H1 (cell line): ENCODE measurements at regions not wholly inside any gene's neighbourhood (a gene's known extent, or its start where the extent isn't known, plus 50 kb on each side); places are given as distances from the start of the nearest gene placed in this dataset.

ENCODE experiments used
- CTCF ChIA-PET: fragments of 300-600 bp; sonication (Branson Sonifier 250); formaldehyde crosslinking; loops from one replicate; lab custom pipeline; 2021; ENCODE audit not compliant: partially characterized antibody; lab: Charles Lee
- POLR2A ChIA-PET: fragments of 300-600 bp; sonication (Branson Sonifier 250); formaldehyde crosslinking; loops from one replicate; lab custom pipeline; 2021; ENCODE audit warnings: inconsistent platforms; ENCODE audit not compliant: partially characterized antibody; lab: Charles Lee
- DNase-seq, 2 experiments: peaks; one replicate each; pipeline versions ENCODE4 v3.0.0 to v3.0.0-alpha.2; 2010 to 2022; ENCODE audit warnings: low spot score in 2 of 2, low read depth in 1 of 2, mixed read lengths in 1 of 2
- FAIRE-seq: peaks from 2 replicates; lab custom pipeline; 2011; peaks lifted over from hg19 to GRCh38; lab: Jason Lieb, UNC
- H2AFZ ChIP-seq: 2 replicates; pipeline ENCODE4 v1.8.1; 2012; ENCODE audit warnings: low read length, inconsistent platforms
- H2AK5ac ChIP-seq: 2 replicates; pipeline ENCODE4 v1.6.1; 2013; ENCODE audit warnings: low read depth, low read length
- H2BK120ac ChIP-seq: replicated peaks from 2 replicates; pipeline ENCODE3; 2013; ENCODE audit warnings: low read depth, low read length, inconsistent platforms
- H2BK12ac ChIP-seq: 2 replicates; pipeline ENCODE4 v1.6.1; 2013; ENCODE audit warnings: low read depth, low read length
- H2BK15ac ChIP-seq: 2 replicates; pipeline ENCODE4 v1.6.1; 2013; ENCODE audit warnings: low read length
- H2BK20ac ChIP-seq: 2 replicates; pipeline ENCODE4 v1.6.1; 2013; ENCODE audit warnings: low read length
- H2BK5ac ChIP-seq: 2 replicates; pipeline ENCODE4 v1.6.1; 2013; ENCODE audit warnings: low read depth, low read length
- H3K14ac ChIP-seq: 2 replicates; pipeline ENCODE4 v1.6.1; 2013; ENCODE audit warnings: inconsistent platforms; ENCODE audit not compliant: insufficient read length
- H3K18ac ChIP-seq: 2 replicates; pipeline ENCODE4 v1.6.1; 2013; ENCODE audit warnings: low read length; ENCODE audit errors: extremely low read depth
- H3K23ac ChIP-seq: 2 replicates; pipeline ENCODE4 v1.6.1; 2013; ENCODE audit warnings: inconsistent platforms; ENCODE audit not compliant: insufficient read length
- H3K23me2 ChIP-seq: 2 replicates; pipeline ENCODE4 v1.6.1; 2013; ENCODE audit warnings: low read depth, low read length
- H3K27ac ChIP-seq: 2 replicates; pipeline ENCODE4 v1.6.1; 2011; ENCODE audit warnings: low read depth, low read length, inconsistent platforms
- H3K27me3 ChIP-seq, 4 experiments: replicated peaks in 1 of 4; 1 replicate in 1 of 4; 2 replicates in 3 of 4; pipeline versions ENCODE4 v1.6.1 to v1.8.1; 2011 to 2013; ENCODE audit warnings: low read length in 3 of 4, mild to moderate bottlenecking in 3 of 4, inconsistent platforms in 2 of 4, mixed read lengths in 2 of 4, moderate library complexity in 1 of 4; ENCODE audit not compliant: control insufficient read depth in 3 of 4, insufficient read depth in 3 of 4; ENCODE audit errors: extremely low read depth in 1 of 4
- H3K36me3 ChIP-seq, 4 experiments: 2 replicates each; pipeline versions ENCODE4 v1.6.1 to v1.8.1; 2011 to 2013; ENCODE audit warnings: mild to moderate bottlenecking in 4 of 4, low read length in 3 of 4, moderate library complexity in 2 of 4, control low read depth in 1 of 4, inconsistent platforms in 1 of 4; ENCODE audit not compliant: insufficient read depth in 4 of 4, control insufficient read depth in 2 of 4
- H3K4ac ChIP-seq: replicated peaks from 2 replicates; pipeline ENCODE3; 2013; ENCODE audit warnings: low read length, low read depth, mixed read lengths, inconsistent platforms; ENCODE audit not compliant: insufficient read length
- H3K4me1 ChIP-seq, 4 experiments: replicated peaks in 1 of 4; 1 replicate in 1 of 4; 2 replicates in 3 of 4; pipeline versions ENCODE4 v1.6.1 to v1.8.1; 2011 to 2013; ENCODE audit warnings: low read length in 3 of 4, inconsistent platforms in 2 of 4, mixed read lengths in 1 of 4; ENCODE audit not compliant: insufficient read depth in 4 of 4, control insufficient read depth in 3 of 4
- H3K4me2 ChIP-seq, 2 experiments: 2 replicates each; pipeline versions ENCODE4 v1.6.1 to v1.8.1; 2011 to 2013; ENCODE audit warnings: low read depth in 2 of 2, low read length in 2 of 2, control low read depth in 1 of 2, inconsistent platforms in 1 of 2, mild to moderate bottlenecking in 1 of 2; ENCODE audit not compliant: insufficient read depth in 1 of 2
- H3K4me3 ChIP-seq, 4 experiments: fragments of 200-600, 300-600 bp in 1 of 4; sonication (generic), shearing (Covaris generic), sonication (Bioruptor Twin) in 1 of 4; 2 replicates each; pipeline versions ENCODE4 v1.5.1 to v1.8.1; 2011 to 2016; ENCODE audit warnings: low read length in 4 of 4, low read depth in 3 of 4, control low read depth in 2 of 4, inconsistent platforms in 2 of 4, mild to moderate bottlenecking in 2 of 4, mixed read lengths in 1 of 4, moderate library complexity in 1 of 4; ENCODE audit not compliant: insufficient read depth in 2 of 4; ENCODE audit errors: extremely low read depth in 1 of 4
- H3K56ac ChIP-seq: replicated peaks from 2 replicates; pipeline ENCODE3; 2013; ENCODE audit warnings: low read depth, mild to moderate bottlenecking, mixed read lengths, low read length, inconsistent platforms; ENCODE audit not compliant: insufficient read length
- H3K79me1 ChIP-seq: 2 replicates; pipeline ENCODE4 v1.6.1; 2013; ENCODE audit warnings: low read depth, low read length, control low read depth
- H3K79me2 ChIP-seq, 2 experiments: 2 replicates each; pipeline versions ENCODE4 v1.6.1 to v1.8.1; 2012 to 2013; ENCODE audit warnings: low read length in 2 of 2, mild to moderate bottlenecking in 2 of 2, inconsistent platforms in 1 of 2; ENCODE audit not compliant: insufficient read depth in 2 of 2, control insufficient read depth in 1 of 2
- H3K9ac ChIP-seq, 4 experiments: replicated peaks in 1 of 4; 1 replicate in 1 of 4; 2 replicates in 3 of 4; pipeline versions ENCODE4 v1.6.1 to v1.8.1; 2011 to 2013; ENCODE audit warnings: low read depth in 3 of 4, low read length in 3 of 4, control low read depth in 2 of 4, mild to moderate bottlenecking in 2 of 4, moderate library complexity in 2 of 4, inconsistent platforms in 1 of 4; ENCODE audit errors: extremely low read depth in 1 of 4
- H3K9me3 ChIP-seq, 2 experiments: 2 replicates each; pipeline versions ENCODE4 v1.6.1 to v1.8.1; 2012 to 2013; ENCODE audit warnings: mild to moderate bottlenecking in 2 of 2, moderate library complexity in 2 of 2, control low read depth in 1 of 2, inconsistent platforms in 1 of 2, low read depth in 1 of 2, low read length in 1 of 2, mixed read lengths in 1 of 2; ENCODE audit not compliant: insufficient read depth in 2 of 2
- H4K20me1 ChIP-seq, 2 experiments: replicated peaks in 1 of 2; 2 replicates each; pipeline versions ENCODE3 to v1.8.1; 2011 to 2013; ENCODE audit warnings: inconsistent platforms in 2 of 2, low read length in 2 of 2, mild to moderate bottlenecking in 1 of 2; ENCODE audit not compliant: insufficient read depth in 2 of 2, control insufficient read depth in 1 of 2
- H4K5ac ChIP-seq: 2 replicates; pipeline ENCODE4 v1.6.1; 2013; ENCODE audit warnings: low read length, low read depth, mixed read lengths, inconsistent platforms; ENCODE audit not compliant: insufficient read length
- H4K8ac ChIP-seq: 2 replicates; pipeline ENCODE4 v1.8.0; 2013; ENCODE audit warnings: mild to moderate bottlenecking, moderate library complexity, low read length, inconsistent platforms; ENCODE audit not compliant: insufficient read depth; ENCODE audit errors: extremely low read depth
- H4K91ac ChIP-seq: replicated peaks from 2 replicates; pipeline ENCODE3; 2013; ENCODE audit warnings: low read length, mixed read lengths, inconsistent platforms; ENCODE audit not compliant: insufficient read length
- CHD1 ChIP-seq: IDR thresholded peaks from 2 replicates; pipeline ENCODE4 v1.6.1; 2012; ENCODE audit warnings: low read depth, low read length, improper control_type of control experiment
- GTF2F1 ChIP-seq: IDR thresholded peaks from 2 replicates; pipeline ENCODE4 v1.6.1; 2012; ENCODE audit warnings: low read depth, low read length, improper control_type of control experiment, borderline replicate concordance

DNA sequence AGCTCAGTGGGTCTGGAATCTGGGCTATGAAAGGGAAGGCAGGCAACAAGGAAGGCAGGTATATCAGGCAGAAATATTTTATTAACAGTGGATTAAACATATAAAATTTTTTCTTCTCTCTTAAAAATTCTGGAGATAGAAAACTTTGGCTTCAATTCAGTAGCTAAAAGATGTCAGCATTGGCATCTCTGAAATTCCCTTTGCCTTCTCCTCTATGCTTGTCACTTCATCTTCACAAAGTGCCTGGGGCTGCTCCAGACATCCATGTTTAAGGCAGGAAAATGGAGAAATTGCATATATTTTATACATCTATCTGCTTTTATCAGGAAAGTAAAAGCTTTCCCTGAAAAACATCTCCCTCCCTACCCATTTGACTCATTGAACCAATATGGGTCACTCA, 894.1 kb upstream of the API5 start:
- Histone ChIP-seq H3K23me2 (no peaks in the 10 kb centered on the region), H3K14ac (no peak overlapping the region), H3K4me2 (no peak overlapping the region), H3K79me2 (no peaks in the 10 kb centered on the region), H2AK5ac (no peak overlapping the region), H2BK20ac (no peak overlapping the region), H3K4ac (no peak overlapping the region), H2BK12ac (no peak overlapping the region), H4K91ac (no peak overlapping the region), H3K18ac (no peak overlapping the region), H3K56ac (no peak overlapping the region), H4K5ac (no peak overlapping the region), H3K9ac (no peak overlapping the region), H3K23ac (no peak overlapping the region), H3K9me3 (no peaks in the 10 kb centered on the region), H3K36me3 (no peaks in the 10 kb centered on the region), H3K27me3 (no peaks in the 10 kb centered on the region), H3K4me1 (no peaks in the 10 kb centered on the region), H2BK15ac (no peak overlapping the region), H3K4me3 (no peak overlapping the region), H2AFZ (no peak overlapping the region), H2BK5ac (no peak overlapping the region), H4K8ac (no peak overlapping the region), H3K27ac (no peak overlapping the region), H2BK120ac (no peak overlapping the region), H3K79me1 (no peaks in the 10 kb centered on the region), H4K20me1 (no peaks in the 10 kb centered on the region)
- TF ChIP-seq GTF2F1 (no peak), CHD1 (no peak)
- FAIRE-seq (no peak), DNase-seq (no peak)
- CTCF ChIA-PET: interaction anchor here (0.6 kb wide), 1 partner anchor 957 kb away, joined by 3 read pairs; no protein-coding TSS in a partner anchor
- POLR2A ChIA-PET: no interaction called here
